ENCODE measurements at regions not wholly inside any gene's neighbourhood (a gene's known extent, or its start where the extent isn't known, plus 50 kb on each side); places are given as distances from the start of the nearest gene placed in this dataset.
A peak's percentile ranks its signal among the peaks of the same experiment; 100 is the strongest.

DNA sequence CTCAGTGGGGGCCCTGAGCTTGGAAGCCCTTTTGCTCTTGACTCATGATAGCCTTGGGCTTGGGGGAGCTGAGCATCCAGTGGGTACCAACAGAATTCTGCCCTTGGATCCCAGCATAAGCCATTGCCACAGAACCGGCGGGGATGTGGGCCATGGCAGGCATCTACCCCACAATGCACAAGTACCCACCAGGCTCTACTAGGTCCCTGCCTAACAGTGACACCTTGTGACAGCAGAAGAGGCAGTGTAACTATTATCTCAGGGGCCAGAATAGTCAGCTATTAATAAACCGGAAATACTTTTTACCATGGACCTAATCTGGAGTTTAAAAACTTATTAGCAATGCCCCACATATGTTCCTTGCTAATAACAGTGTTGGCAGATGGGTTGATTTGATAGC, 397.2 kb downstream of the TMEM182 start:
- CTCF ChIA-PET = no interaction called here
- BruUV-seq (replicated peaks) = no TSS peak
- Histone ChIP-seq H3K27me3 (ENCODE audit: low read length) (peaks cover 55% of the 10 kb centered on the region), H3K9me2 (replicated peaks; ENCODE audit: low read length) (no peaks in the 10 kb centered on the region), H3K36me3 (ENCODE audit: low read depth, low read length) (no peaks in the 10 kb centered on the region), H3K4me3 (ENCODE audit: low read length) (no peak overlapping the region), H3K4me1 (ENCODE audit: insufficient read depth, low read length) (no peaks in the 10 kb centered on the region), H3K4me2 (ENCODE audit: low read length) (no peak overlapping the region), H3K27ac (ENCODE audit: low read length) (no peak overlapping the region), H4K20me1 (ENCODE audit: low read length) (no peaks in the 10 kb centered on the region), H3F3A (ENCODE audit: low read length, unreplicated experiment) (no peaks in the 10 kb centered on the region), H3K9ac (ENCODE audit: low read length) (no peak overlapping the region), H2AFZ (ENCODE audit: low read length) (no peak overlapping the region), H3K79me2 (ENCODE audit: low read length) (no peaks in the 10 kb centered on the region), H3K9me3 (ENCODE audit: low read length) (no peaks in the 10 kb centered on the region)
- DNase-seq = no peak
- POLR2A ChIA-PET (ENCODE audit: unreplicated experiment) = no interaction called here
- ATAC-seq = no peak
- TF ChIP-seq EZH2 (IDR thresholded peaks at IDR 0.05; ENCODE audit: low read length, unreplicated experiment) (no peak), EZH2phosphoT487 (IDR thresholded peaks at IDR 0.05; ENCODE audit: borderline replicate concordance, low read length) (no peak), CTCF (conservative IDR thresholded peaks at IDR 0.05; ENCODE audit: low read depth, low read length) (no peak)
- intact Hi-C loops (cut with micrococcal nuclease) = no loop called here

DNA sequence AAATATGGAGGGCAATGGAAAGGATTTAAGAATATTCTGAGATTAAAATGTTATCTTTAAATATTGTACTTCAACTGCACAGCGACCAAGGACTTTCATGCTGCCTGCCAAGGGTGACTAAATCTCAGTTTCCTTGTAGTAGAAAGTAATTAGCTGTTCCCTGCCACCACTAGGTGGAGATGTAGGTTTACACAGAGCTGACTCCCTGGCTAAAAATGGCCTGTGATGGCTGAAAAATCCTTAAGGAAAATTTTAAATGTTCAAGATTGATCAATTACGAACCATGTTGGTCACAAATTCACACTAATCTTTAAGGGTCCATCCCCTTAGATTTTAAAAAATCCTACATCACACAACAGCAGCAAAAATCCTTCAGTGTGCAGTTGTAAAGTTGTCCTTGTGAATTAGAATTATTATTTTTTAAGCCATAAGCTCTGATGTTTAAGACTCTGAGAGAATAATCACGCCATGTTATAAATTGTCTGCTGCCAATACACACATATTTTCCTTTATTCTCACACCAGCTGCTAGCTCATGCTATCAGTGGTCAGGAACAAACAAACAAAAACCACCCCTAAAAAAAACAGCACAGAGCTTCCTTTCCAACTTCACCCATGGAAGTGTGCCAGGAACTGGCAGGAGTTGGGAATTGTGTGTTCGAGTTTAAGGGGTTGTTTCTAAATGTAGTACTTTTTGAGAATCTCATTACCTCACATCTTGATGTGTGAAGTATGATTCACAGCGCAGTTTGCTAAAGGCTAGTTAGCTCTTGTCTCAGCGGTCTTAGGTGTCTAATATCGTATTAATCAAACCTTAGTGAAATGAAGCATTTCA, 399.8 kb downstream of the TMEM182 start:
- no peak overlapping the region for H3K4me2 ChIP-seq (ENCODE audit: low read length)
- peaks cover 71% of the 10 kb centered on the region for H3K27me3 ChIP-seq (ENCODE audit: low read length)
- no peaks in the 10 kb centered on the region for H3F3A ChIP-seq (ENCODE audit: low read length, unreplicated experiment)
- ChIA-PET CTCF (interaction anchor here (0.6 to 1.3 kb wide), 3 partner anchors 359 to 1711 kb away, joined by 3 to 8 read pairs (median 3); no protein-coding TSS in a partner anchor), POLR2A (ENCODE audit: unreplicated experiment) (no interaction called here)
- no peaks in the 10 kb centered on the region for H3K4me1 ChIP-seq (ENCODE audit: insufficient read depth, low read length)
- intact Hi-C loops (cut with micrococcal nuclease) = no loop called here
- H3K27ac ChIP-seq (ENCODE audit: low read length) = no peak overlapping the region
- H3K9ac ChIP-seq (ENCODE audit: low read length) = no peak overlapping the region
- H2AFZ ChIP-seq (ENCODE audit: low read length) = no peak overlapping the region
- no peak overlapping the region for H3K4me3 ChIP-seq (ENCODE audit: low read length)
- H3K79me2 ChIP-seq (ENCODE audit: low read length) = no peaks in the 10 kb centered on the region
- no peaks in the 10 kb centered on the region for H4K20me1 ChIP-seq (ENCODE audit: low read length)
- BruUV-seq (replicated peaks) = no TSS peak
- DNase-seq (peak; percentile 63), ATAC-seq (peak; percentile 81)
- H3K9me2 ChIP-seq (replicated peaks; ENCODE audit: low read length) = no peaks in the 10 kb centered on the region
- no peaks in the 10 kb centered on the region for H3K9me3 ChIP-seq (ENCODE audit: low read length)
- no peaks in the 10 kb centered on the region for H3K36me3 ChIP-seq (ENCODE audit: low read depth, low read length)
- peak; percentile 88 for TF ChIP-seq CTCF (conservative IDR thresholded peaks at IDR 0.05; ENCODE audit: low read depth, low read length)
- no peak for TF ChIP-seq EZH2phosphoT487 (IDR thresholded peaks at IDR 0.05; ENCODE audit: borderline replicate concordance, low read length)
- no peak for TF ChIP-seq EZH2 (IDR thresholded peaks at IDR 0.05; ENCODE audit: low read length, unreplicated experiment)

DNA sequence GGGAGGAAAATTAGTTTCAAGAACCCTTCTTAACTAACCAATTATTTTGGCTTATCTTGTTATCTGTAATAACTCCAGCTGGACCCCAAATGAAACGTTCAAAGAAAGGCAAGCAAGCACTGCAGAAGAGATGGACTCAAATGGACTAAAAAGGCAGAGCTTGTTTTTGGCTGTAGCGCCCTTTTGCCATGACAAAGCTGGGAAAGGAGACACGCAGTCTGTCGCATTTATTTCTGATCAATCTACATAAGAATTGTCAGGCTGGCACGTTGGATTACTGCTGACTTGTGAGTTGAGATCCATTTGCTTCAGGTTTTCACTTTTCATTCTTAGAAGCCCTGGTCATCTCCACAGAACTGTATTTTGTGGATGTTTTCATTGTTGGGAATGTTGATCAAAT, 402.9 kb downstream of the TMEM182 start:
- Histone ChIP-seq H3K9me3 (ENCODE audit: low read length) (no peaks in the 10 kb centered on the region), H3K79me2 (ENCODE audit: low read length) (no peaks in the 10 kb centered on the region), H3K27ac (ENCODE audit: low read length) (no peak overlapping the region), H4K20me1 (ENCODE audit: low read length) (no peaks in the 10 kb centered on the region), H3K4me2 (ENCODE audit: low read length) (no peak overlapping the region), H3K4me3 (ENCODE audit: low read length) (no peak overlapping the region), H3K4me1 (ENCODE audit: insufficient read depth, low read length) (no peaks in the 10 kb centered on the region), H3K9me2 (replicated peaks; ENCODE audit: low read length) (no peaks in the 10 kb centered on the region), H2AFZ (ENCODE audit: low read length) (no peak overlapping the region), H3K9ac (ENCODE audit: low read length) (no peak overlapping the region), H3F3A (ENCODE audit: low read length, unreplicated experiment) (no peaks in the 10 kb centered on the region), H3K27me3 (ENCODE audit: low read length) (peaks cover 61% of the 10 kb centered on the region), H3K36me3 (ENCODE audit: low read depth, low read length) (no peaks in the 10 kb centered on the region)
- no peak for TF ChIP-seq EZH2phosphoT487 (IDR thresholded peaks at IDR 0.05; ENCODE audit: borderline replicate concordance, low read length)
- TF ChIP-seq EZH2 (IDR thresholded peaks at IDR 0.05; ENCODE audit: low read length, unreplicated experiment) = no peak
- TF ChIP-seq CTCF (conservative IDR thresholded peaks at IDR 0.05; ENCODE audit: low read depth, low read length) = no peak
- ChIA-PET POLR2A (ENCODE audit: unreplicated experiment) (no interaction called here), CTCF (no interaction called here)
- intact Hi-C loops (cut with micrococcal nuclease) = no loop called here
- no peak for ATAC-seq
- DNase-seq = no peak
- no TSS peak for BruUV-seq (replicated peaks)
